OCI-LY7 (cell line): ENCODE measurements at regions not wholly inside any gene's neighbourhood (a gene's known extent, or its start where the extent isn't known, plus 50 kb on each side); places are given as distances from the start of the nearest gene placed in this dataset.

Experiments used
- CTCF ChIP-seq: fragments of 200-600 bp; sonication (generic); conservative IDR thresholded peaks from 2 replicates; pipeline ENCODE4 v1.5.1; 2014; ENCODE audit warnings: mild to moderate bottlenecking, antibody characterized with exemption, low read length, moderate library complexity, mixed read lengths
- EZH2phosphoT487 ChIP-seq: fragments of 200-600 bp; sonication (generic); IDR thresholded peaks from 2 replicates; pipeline ENCODE4 v1.6.1; 2018; ENCODE audit warnings: low read depth, borderline replicate concordance, mild to moderate bottlenecking, mixed run types, antibody characterized with exemption, low read length, moderate library complexity, mixed read lengths

- TF ChIP-seq CTCF: no peak
- no peak for TF ChIP-seq EZH2phosphoT487
These were observed 235.6 kb downstream of the BCAS1 start for GRCh38 chr20:53834749-53835148.
